ENCODE measurements at regions not wholly inside any gene's neighbourhood (a gene's known extent, or its start where the extent isn't known, plus 50 kb on each side); places are given as distances from the start of the nearest gene placed in this dataset.

DNA sequence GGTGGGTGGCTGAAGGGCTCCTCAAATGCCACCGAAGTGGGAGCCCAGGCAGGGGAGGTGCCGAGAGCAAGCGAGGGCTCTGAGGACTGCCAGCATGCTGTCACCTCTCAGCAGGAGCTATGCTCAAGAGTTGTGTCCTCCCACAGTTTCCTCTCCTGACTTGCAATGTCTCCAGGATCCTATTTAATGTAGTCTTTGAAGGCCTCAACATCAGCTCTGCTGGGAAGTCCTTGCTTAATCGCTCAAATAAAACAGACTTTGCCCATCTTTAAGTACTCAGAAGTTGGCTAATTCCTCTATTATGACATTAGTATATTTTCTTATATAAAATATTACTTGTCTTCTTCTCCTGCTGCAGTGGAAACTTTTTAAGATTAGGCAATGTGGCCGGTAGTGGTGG lies 154.2 kb upstream of the NRIP1 start:
- TF ChIP-seq RAD21 (CRISPR knock-in tag; conservative IDR thresholded peaks at IDR 0.05 in 1 of 2, IDR thresholded peaks at IDR 0.05 in 1 of 2) (no peak), MYNN (IDR thresholded peaks at IDR 0.05) (no peak), MYNN (CRISPR knock-in tag; IDR thresholded peaks at IDR 0.05) (no peak), NCOR1 (IDR thresholded peaks at IDR 0.05) (no peak), CHD2 (IDR thresholded peaks at IDR 0.05; ENCODE audit: low read depth, low read length) (no peak), CTCF (IDR thresholded peaks at IDR 0.05 in 2 of 3, conservative IDR thresholded peaks at IDR 0.05 in 1 of 3; ENCODE audit: insufficient read depth in 2 of 3, low read depth in 1 of 3, low read length in 3 of 3) (no peak), TBL1XR1 (IDR thresholded peaks at IDR 0.05; ENCODE audit: low read length in 2 of 2) (no peak), CREM (IDR thresholded peaks at IDR 0.05; ENCODE audit: low read depth) (no peak), RFX7 (CRISPR knock-in tag; IDR thresholded peaks at IDR 0.05) (no peak), POLR2AphosphoS5 (IDR thresholded peaks at IDR 0.05; ENCODE audit: control insufficient read depth, insufficient read depth, low read depth, low read length) (no peak), JUND (IDR thresholded peaks at IDR 0.05; ENCODE audit: borderline replicate concordance, low read depth, low read length) (no peak), JUND (tag; IDR thresholded peaks at IDR 0.05; ENCODE audit: borderline replicate concordance, low read depth, low read length) (no peak), NFATC3 (IDR thresholded peaks at IDR 0.05) (no peak), RBM22 (IDR thresholded peaks at IDR 0.05; ENCODE audit: low read depth, low read length, poor library complexity, severe bottlenecking) (no peak)
- TF ChIP-seq, protein P1, sequence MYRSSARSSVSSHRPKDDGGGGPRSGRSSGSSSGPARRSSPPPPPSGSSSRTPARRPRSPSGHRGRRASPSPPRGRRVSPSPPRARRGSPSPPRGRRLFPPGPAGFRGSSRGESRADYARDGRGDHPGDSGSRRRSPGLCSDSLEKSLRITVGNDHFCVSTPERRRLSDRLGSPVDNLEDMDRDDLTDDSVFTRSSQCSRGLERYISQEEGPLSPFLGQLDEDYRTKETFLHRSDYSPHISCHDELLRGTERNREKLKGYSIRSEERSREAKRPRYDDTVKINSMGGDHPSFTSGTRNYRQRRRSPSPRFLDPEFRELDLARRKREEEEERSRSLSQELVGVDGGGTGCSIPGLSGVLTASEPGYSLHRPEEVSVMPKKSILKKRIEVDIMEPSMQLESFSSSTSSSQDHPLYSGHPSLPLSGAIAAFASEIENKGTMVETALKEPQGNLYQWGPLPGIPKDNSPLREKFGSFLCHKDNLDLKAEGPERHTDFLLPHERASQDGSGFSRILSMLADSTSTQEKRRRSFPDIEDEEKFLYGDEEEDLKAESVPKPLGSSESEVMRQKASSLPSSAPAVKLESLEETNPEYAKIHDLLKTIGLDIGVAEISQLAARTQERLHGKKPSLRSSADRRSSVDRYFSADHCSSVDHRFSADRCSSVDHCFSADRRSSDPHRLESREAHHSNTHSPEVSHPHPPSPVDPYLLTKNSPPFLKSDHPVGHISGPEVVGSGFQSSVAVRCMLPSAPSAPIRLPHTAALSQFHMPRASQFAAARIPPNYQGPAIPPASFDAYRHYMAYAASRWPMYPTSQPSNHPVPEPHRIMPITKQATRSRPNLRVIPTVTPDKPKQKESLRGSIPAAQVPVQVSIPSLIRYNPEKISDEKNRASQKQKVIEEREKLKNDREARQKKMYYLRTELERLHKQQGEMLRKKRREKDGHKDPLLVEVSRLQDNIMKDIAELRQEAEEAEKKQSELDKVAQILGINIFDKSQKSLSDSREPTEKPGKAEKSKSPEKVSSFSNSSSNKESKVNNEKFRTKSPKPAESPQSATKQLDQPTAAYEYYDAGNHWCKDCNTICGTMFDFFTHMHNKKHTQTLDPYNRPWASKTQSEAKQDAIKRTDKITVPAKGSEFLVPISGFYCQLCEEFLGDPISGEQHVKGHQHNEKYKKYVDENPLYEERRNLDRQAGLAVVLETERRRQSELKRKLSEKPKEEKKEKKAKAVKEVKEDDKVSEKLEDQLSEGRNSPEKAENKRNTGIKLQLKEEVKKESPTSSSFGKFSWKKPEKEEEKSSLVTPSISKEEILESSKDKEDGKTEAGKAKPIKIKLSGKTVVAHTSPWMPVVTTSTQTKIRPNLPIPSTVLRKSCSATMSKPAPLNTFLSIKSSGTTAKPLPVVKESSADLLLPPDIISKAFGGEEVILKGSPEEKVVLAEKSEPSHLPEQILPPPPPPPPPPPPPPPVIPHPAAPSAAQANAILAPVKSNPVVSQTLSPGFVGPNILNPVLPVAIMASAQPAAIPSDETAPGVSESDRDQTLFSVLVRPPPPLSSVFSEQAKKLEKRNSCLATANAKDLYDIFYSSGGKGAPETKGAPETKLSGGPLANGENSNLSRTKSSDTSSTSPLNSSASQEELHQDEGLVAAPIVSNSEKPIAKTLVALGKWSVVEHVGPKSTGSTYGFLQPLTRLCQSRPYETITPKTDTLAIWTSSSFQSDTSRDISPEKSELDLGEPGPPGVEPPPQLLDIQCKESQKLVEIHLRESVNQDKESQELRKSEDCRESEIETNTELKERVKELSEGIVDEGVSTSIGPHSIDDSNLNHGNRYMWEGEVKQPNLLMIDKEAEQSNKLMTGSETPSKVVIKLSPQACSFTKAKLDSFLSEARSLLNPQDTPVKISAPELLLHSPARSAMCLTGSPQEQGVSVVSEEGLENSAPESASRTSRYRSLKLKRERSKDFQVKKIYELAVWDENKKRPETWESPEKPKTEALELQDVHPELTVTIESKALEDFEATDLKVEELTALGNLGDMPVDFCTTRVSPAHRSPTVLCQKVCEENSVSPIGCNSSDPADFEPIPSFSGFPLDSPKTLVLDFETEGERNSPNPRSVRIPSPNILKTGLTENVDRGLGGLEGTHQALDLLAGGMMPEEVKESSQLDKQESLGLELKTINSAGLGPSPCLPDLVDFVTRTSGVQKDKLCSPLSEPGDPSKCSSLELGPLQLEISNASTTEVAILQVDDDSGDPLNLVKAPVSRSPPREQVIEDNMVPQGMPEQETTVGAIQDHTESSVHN (IDR thresholded peaks at IDR 0.05; ENCODE audit: borderline replicate concordance in 1 of 2, low read depth in 1 of 2) = no peak
- TF ChIP-seq, protein P2, sequence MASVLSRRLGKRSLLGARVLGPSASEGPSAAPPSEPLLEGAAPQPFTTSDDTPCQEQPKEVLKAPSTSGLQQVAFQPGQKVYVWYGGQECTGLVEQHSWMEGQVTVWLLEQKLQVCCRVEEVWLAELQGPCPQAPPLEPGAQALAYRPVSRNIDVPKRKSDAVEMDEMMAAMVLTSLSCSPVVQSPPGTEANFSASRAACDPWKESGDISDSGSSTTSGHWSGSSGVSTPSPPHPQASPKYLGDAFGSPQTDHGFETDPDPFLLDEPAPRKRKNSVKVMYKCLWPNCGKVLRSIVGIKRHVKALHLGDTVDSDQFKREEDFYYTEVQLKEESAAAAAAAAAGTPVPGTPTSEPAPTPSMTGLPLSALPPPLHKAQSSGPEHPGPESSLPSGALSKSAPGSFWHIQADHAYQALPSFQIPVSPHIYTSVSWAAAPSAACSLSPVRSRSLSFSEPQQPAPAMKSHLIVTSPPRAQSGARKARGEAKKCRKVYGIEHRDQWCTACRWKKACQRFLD (CRISPR knock-in tag; IDR thresholded peaks at IDR 0.05) = no peak
